ENCODE measurements at regions not wholly inside any gene's neighbourhood (a gene's known extent, or its start where the extent isn't known, plus 50 kb on each side); places are given as distances from the start of the nearest gene placed in this dataset.

DNA sequence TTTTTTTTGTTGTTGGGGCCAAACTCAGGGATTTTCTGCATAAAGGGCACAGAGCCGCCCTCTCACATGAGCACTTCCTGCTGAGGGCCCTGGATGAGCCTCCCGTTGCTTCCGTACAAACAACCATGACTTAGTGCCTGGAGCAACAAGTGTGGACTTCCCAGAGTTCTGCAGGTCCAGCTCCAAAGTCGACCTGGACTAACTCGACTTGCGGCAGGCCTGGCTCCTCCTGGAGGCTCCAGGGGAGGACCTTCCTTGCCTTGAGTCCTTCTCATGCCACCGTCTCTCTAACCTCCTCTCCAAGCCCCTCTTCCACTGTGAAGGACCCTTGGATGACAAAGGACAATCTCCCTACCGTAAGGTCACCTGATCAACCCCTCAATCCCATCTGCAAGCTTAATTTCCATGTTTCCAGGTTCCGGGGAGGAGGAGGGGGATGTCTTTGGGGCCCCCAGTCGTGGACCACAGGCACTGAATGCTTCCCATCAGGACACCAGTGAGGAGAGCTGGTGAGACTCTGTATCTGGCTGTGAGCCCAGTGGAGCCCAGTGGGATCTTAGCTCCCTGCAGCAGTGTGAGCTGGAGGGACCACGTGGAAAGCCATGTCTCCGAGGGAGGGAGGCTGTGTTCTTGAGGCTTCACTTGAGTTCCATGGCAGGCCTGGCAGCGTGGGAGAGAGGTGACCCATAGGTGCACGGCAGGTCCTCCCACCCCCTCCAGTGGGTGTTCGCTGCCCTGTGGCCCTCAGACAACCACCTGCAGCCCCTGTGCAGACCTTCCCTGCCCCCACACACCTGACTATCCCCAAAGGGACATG is 199.5 kb upstream of the PPP2R2D start:
- POLR2A ChIA-PET: no interaction called here
- no peak for DNase-seq (ENCODE audit: low read depth, low spot score)
- TF ChIP-seq, protein P1, sequence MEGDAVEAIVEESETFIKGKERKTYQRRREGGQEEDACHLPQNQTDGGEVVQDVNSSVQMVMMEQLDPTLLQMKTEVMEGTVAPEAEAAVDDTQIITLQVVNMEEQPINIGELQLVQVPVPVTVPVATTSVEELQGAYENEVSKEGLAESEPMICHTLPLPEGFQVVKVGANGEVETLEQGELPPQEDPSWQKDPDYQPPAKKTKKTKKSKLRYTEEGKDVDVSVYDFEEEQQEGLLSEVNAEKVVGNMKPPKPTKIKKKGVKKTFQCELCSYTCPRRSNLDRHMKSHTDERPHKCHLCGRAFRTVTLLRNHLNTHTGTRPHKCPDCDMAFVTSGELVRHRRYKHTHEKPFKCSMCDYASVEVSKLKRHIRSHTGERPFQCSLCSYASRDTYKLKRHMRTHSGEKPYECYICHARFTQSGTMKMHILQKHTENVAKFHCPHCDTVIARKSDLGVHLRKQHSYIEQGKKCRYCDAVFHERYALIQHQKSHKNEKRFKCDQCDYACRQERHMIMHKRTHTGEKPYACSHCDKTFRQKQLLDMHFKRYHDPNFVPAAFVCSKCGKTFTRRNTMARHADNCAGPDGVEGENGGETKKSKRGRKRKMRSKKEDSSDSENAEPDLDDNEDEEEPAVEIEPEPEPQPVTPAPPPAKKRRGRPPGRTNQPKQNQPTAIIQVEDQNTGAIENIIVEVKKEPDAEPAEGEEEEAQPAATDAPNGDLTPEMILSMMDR (IDR thresholded peaks at IDR 0.05; ENCODE audit: low read depth, low read length): no peak

DNA sequence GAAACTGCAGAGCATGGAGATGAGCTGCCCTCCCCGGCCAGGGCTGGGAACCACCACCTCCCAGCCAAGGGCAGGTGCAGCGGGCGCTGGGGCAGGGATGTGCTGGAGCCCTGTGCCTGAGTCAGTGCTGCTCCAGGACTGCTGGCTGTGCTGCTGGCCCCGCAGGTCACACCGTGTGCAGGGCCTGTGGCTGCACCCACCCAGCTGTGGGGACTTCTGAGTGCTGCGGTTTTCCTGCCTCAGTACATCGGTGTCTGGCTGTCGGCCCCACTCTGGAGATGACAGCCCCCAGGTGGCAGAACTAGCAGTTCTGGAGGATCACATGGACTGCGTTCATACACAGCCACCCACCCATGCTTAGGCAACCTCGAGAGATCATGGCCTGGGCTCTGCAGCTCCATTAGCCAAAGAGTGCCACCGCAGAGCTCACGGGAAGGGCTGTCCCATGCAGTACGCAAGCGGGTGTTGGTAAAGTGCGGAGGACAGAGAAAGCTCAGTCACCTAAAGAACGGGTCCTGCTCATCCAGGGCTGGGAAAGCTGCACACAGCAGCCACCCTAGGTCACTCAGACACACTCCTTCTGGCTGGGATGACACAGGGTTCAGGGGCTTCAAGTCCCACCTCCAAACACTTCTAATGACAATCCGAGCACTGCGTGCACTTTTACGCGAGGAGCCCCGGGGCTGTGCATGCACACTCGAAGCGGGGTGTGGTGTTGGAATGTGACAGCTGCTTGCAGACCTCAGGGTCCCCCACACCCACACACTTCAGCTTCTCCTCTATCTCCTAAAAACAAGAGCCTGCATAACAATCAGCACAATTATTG is 198.1 kb upstream of the PPP2R2D start:
- Histone ChIP-seq H3K4me3 (ENCODE audit: low read depth, low read length) (no peak overlapping the region), H3K27me3 (ENCODE audit: control insufficient read depth, insufficient read depth, low read length) (no peaks in the 10 kb centered on the region), H3K9me3 (ENCODE audit: control insufficient read depth, insufficient read depth, low read length) (peaks cover 79% of the 10 kb centered on the region), H3K27ac (ENCODE audit: low read depth, low read length) (no peak overlapping the region)
- no peak for DNase-seq (ENCODE audit: low read depth, low spot score)
- TF ChIP-seq, protein P1 (IDR thresholded peaks at IDR 0.05; ENCODE audit: low read depth, low read length): no peak
- ChIA-PET CTCF (no interaction called here), POLR2A (no interaction called here)

More for the DNA sequence above, 199.5 kb upstream of the PPP2R2D start:
- Histone ChIP-seq H3K27me3 (ENCODE audit: control insufficient read depth, insufficient read depth, low read length) (no peaks in the 10 kb centered on the region), H3K4me3 (ENCODE audit: low read depth, low read length) (no peak overlapping the region), H3K9me3 (ENCODE audit: control insufficient read depth, insufficient read depth, low read length) (peaks cover 71% of the 10 kb centered on the region), H3K27ac (ENCODE audit: low read depth, low read length) (no peak overlapping the region)
- CTCF ChIA-PET: no interaction called here

DNA sequence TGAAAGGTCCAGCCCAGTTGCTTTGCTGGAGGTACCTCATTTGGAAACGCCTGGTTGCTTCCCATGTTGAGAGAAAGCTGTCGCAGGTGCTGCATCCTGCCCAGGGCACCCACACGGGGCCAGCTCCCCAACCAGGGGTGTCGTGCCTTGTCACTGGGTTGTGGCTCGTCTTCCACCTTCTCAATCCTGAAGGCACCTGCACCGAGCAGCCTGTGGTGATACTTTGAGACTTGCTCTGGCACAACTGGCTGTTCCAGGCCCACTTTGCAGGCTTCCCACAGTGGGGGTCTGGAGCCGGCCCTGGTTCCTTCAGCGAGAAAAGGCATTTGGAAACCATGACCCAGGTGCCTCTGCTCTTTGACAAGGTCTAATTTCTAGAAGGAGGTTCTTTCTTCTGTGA is 197.3 kb upstream of the PPP2R2D start:
- no peak for DNase-seq (ENCODE audit: low read depth, low spot score)
- Histone ChIP-seq H3K27ac (ENCODE audit: low read depth, low read length) (no peak overlapping the region), H3K4me3 (ENCODE audit: low read depth, low read length) (no peak overlapping the region), H3K9me3 (ENCODE audit: control insufficient read depth, insufficient read depth, low read length) (peaks cover 80% of the 10 kb centered on the region), H3K27me3 (ENCODE audit: control insufficient read depth, insufficient read depth, low read length) (no peaks in the 10 kb centered on the region)
- ChIA-PET CTCF (no interaction called here), POLR2A (no interaction called here)
- TF ChIP-seq, protein P1 (IDR thresholded peaks at IDR 0.05; ENCODE audit: low read depth, low read length): no peak

DNA sequence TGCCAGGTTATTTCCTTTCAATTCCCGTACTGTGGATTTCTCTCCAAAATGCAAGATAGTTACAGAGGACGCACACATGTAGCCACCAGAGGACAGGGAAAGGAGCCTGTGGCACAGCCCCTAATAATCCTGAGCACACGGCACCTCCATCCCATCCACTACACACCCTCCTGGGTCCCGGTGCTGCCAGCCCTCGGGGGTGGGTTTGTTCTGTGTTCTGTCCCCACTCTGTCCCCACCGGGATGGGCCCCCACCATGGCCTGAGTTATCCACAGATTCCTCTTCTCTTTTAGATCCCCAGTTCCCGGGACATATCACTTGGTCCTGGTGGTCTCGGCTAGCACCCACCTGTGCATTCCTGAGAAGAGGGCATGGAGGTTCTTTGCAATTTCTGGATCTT is 196.9 kb upstream of the PPP2R2D start:
- ChIA-PET CTCF (no interaction called here), POLR2A (no interaction called here)
- DNase-seq (ENCODE audit: low read depth, low spot score): no peak
- Histone ChIP-seq H3K9me3 (ENCODE audit: control insufficient read depth, insufficient read depth, low read length) (peaks cover 77% of the 10 kb centered on the region), H3K27ac (ENCODE audit: low read depth, low read length) (no peak overlapping the region), H3K4me3 (ENCODE audit: low read depth, low read length) (no peak overlapping the region), H3K27me3 (ENCODE audit: control insufficient read depth, insufficient read depth, low read length) (no peaks in the 10 kb centered on the region)
- TF ChIP-seq, protein P1 (IDR thresholded peaks at IDR 0.05; ENCODE audit: low read depth, low read length): no peak

DNA sequence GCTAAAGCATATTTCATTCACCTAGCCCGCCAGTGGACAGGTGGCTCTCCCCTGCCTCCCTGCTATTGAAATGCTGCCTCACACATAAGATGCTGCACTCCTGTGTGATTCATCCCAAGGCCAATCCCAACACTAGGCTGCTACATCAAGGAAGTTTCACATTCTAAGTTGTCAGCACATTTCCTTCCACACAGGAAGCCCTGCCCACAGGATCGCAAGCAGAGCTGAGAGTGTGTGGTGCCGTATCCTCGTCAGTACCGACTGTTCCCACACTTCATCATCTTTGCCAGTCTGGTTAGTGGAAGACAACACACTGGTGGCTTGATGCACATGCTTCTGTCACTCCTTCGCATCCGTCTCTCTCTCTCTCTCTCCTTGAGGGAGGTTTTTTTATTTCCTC is 194.3 kb upstream of the PPP2R2D start:
- Histone ChIP-seq H3K27ac (ENCODE audit: low read depth, low read length) (no peak overlapping the region), H3K4me3 (ENCODE audit: low read depth, low read length) (no peak overlapping the region), H3K27me3 (ENCODE audit: control insufficient read depth, insufficient read depth, low read length) (no peaks in the 10 kb centered on the region), H3K9me3 (ENCODE audit: control insufficient read depth, insufficient read depth, low read length) (peaks cover 71% of the 10 kb centered on the region)
- ChIA-PET CTCF (no interaction called here), POLR2A (no interaction called here)
- DNase-seq (ENCODE audit: low read depth, low spot score): no peak
- TF ChIP-seq, protein P1 (IDR thresholded peaks at IDR 0.05; ENCODE audit: low read depth, low read length): no peak
